GM18909 (cell line): ENCODE measurements at regions not wholly inside any gene's neighbourhood (a gene's known extent, or its start where the extent isn't known, plus 50 kb on each side); places are given as distances from the start of the nearest gene placed in this dataset.

Experiments
- ATAC-seq: cut with Tn5 transposase; IDR thresholded peaks from one replicate; pipeline ENCODE4 v1.9.1; 2021; ENCODE audit warnings: mild to moderate bottlenecking; ENCODE audit not compliant: unreplicated experiment, poor library complexity

GRCh38 chr4:60544981-60545380 lies 655.1 kb upstream of the ADGRL3 start:
- ATAC-seq: no peak

GRCh38 chr4:60562334-60562733 lies 637.8 kb upstream of the ADGRL3 start:
- ATAC-seq: no peak

- ATAC-seq: no peak
These were observed 634.6 kb upstream of the ADGRL3 start for GRCh38 chr4:60565558-60565957.

- no peak for ATAC-seq
These were observed 624.8 kb upstream of the ADGRL3 start for GRCh38 chr4:60575336-60575735.

- ATAC-seq: no peak
These were observed 620.8 kb upstream of the ADGRL3 start for GRCh38 chr4:60579335-60579734.

GRCh38 chr4:60581919-60582536 lies 618.1 kb upstream of the ADGRL3 start:
- no peak for ATAC-seq

- no peak for ATAC-seq
These were observed 611.6 kb upstream of the ADGRL3 start for GRCh38 chr4:60588556-60588955.

- ATAC-seq: no peak
These were observed 610.7 kb upstream of the ADGRL3 start for GRCh38 chr4:60589425-60589824.

- no peak for ATAC-seq
These were observed 610.0 kb upstream of the ADGRL3 start for GRCh38 chr4:60590116-60590515.

- no peak for ATAC-seq
These were observed 594.3 kb upstream of the ADGRL3 start for GRCh38 chr4:60605646-60606354.

- ATAC-seq: no peak
These were observed 588.2 kb upstream of the ADGRL3 start for GRCh38 chr4:60611762-60612496.

- no peak for ATAC-seq
These were observed 582.4 kb upstream of the ADGRL3 start for GRCh38 chr4:60617731-60618130.

- no peak for ATAC-seq
These were observed 580.4 kb upstream of the ADGRL3 start for GRCh38 chr4:60619531-60620305.

- no peak for ATAC-seq
These were observed 562.1 kb upstream of the ADGRL3 start for GRCh38 chr4:60637976-60638375.

GRCh38 chr4:60648774-60649173 lies 551.4 kb upstream of the ADGRL3 start:
- ATAC-seq: no peak

GRCh38 chr4:60652933-60653332 lies 547.2 kb upstream of the ADGRL3 start:
- ATAC-seq: no peak

GRCh38 chr4:60655356-60655755 lies 544.8 kb upstream of the ADGRL3 start:
- no peak for ATAC-seq

GRCh38 chr4:60656171-60656570 lies 544.0 kb upstream of the ADGRL3 start:
- no peak for ATAC-seq

- ATAC-seq: no peak
These were observed 543.1 kb upstream of the ADGRL3 start for GRCh38 chr4:60657041-60657440.

GRCh38 chr4:60657807-60658206 lies 542.3 kb upstream of the ADGRL3 start:
- no peak for ATAC-seq

GRCh38 chr4:60663769-60664168 lies 536.4 kb upstream of the ADGRL3 start:
- no peak for ATAC-seq
